GM18873 (cell line): ENCODE measurements at regions not wholly inside any gene's neighbourhood (a gene's known extent, or its start where the extent isn't known, plus 50 kb on each side); places are given as distances from the start of the nearest gene placed in this dataset.

Source experiments
- ATAC-seq: cut with Tn5 transposase; IDR thresholded peaks from one replicate; pipeline ENCODE4 v1.9.1; 2021; ENCODE audit warnings: mild to moderate bottlenecking, moderate library complexity, moderate number of reproducible peaks; ENCODE audit not compliant: unreplicated experiment, low FRiP score

DNA sequence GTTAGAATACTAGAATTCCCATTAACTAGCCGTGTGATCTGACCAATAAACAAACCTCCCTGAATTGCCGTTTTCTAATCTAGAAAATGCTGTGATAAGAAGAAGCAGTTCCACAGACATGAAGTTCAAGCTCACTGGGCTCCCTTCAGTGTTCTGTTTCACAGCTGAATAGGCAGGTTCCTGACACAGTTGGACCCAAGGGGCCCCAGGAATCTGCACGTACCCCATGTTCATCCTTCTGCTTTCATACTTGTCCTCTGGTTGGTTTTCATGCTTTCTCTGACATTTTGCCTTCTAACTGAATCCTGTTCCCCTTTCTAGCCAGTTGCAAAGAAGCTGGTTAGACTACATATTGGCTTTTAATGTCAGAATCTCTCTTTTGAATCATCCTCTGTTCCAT lies 374.1 kb upstream of the MAD2L1 start:
- no peak for ATAC-seq

- no peak for ATAC-seq
Measured at GRCh38 chr4:120435179-120435578, 368.5 kb upstream of the MAD2L1 start.

- ATAC-seq, result no peak
Measured at GRCh38 chr4:120434756-120435155, 368.1 kb upstream of the MAD2L1 start.

GRCh38 chr4:120432301-120432860 lies 365.7 kb upstream of the MAD2L1 start:
- ATAC-seq, result no peak

- ATAC-seq, result no peak
Measured at GRCh38 chr4:120431180-120431579, 364.5 kb upstream of the MAD2L1 start.

DNA sequence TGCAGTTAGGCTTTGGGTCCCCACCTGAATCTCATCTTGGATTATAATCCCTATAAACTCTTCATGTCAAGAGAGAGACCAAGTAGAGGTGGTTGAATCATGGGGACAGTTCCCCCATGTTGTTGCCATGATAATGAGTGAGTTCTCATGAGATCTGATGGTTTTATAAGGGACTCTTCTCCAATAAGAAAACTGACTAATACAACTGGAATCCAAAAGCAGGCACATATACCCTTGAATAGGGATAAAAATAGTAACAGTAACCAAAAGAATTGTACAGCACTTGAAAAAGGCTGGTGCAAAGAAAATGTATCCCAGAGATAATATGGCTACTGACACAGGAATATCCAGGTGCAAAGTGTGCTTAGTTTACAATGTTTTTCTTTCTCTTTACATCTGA lies 351.5 kb upstream of the MAD2L1 start:
- ATAC-seq, result no peak

DNA sequence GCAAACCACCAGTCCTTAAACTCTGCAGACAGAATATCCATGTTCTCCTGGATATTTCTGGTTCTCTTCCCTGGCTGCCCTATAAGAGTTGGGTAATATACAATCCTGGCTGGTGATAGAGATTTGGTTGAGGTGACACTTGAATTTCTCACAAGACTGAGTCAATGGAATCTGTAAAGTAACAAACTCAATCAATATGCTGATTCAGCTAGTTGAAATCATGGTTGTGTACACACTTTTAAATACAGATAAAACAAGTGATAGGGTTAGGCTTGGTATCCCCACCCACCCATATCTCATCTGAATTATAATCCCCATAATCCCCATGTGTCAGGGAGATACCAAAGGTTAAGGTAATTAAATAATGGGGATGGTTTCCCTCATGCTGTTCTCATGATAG lies 349.2 kb upstream of the MAD2L1 start:
- no peak for ATAC-seq

DNA sequence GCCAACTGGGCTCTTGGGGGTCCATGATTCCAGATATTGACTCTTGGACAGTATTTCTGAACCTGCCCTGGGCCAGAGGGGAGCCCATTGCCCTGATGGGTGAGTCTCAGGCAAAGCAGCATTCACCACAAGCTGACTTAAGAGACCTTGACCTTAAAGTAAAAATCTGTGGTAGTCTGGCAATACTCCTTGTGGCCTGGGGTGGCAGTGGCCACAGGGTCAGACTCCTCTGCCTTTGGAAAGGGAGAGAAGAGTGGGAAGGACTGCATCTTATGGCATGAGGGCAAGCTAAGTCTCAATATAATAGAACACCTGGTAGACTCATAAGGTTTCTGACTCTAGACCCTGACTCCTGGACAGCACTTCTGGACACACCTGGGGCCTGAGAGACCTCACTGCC lies 340.3 kb upstream of the MAD2L1 start:
- no peak for ATAC-seq

GRCh38 chr4:120403296-120403695 lies 336.6 kb upstream of the MAD2L1 start:
- ATAC-seq, result no peak

- no peak for ATAC-seq
Measured at GRCh38 chr4:120400441-120400840, 333.8 kb upstream of the MAD2L1 start.

DNA sequence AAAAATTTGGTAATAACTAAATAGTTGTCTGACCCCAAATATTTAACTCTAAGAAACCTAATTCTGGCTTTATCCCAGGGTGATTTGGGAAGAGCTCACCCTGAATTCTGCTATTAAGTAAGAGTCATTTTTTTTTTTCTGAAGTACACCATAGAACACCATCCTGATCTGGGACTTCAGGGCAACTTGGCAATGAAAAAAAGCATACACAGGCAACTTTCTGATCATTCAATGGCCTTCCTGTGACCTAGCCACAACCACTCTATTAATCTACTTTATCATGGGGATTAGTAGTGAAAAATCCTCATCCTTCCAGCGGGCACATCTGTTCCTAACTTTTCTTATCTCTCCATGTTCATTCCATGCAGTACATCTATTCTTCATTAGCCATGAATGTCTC lies 333.2 kb upstream of the MAD2L1 start:
- ATAC-seq, result no peak

- no peak for ATAC-seq
Measured at GRCh38 chr4:120395746-120396145, 329.1 kb upstream of the MAD2L1 start.

DNA sequence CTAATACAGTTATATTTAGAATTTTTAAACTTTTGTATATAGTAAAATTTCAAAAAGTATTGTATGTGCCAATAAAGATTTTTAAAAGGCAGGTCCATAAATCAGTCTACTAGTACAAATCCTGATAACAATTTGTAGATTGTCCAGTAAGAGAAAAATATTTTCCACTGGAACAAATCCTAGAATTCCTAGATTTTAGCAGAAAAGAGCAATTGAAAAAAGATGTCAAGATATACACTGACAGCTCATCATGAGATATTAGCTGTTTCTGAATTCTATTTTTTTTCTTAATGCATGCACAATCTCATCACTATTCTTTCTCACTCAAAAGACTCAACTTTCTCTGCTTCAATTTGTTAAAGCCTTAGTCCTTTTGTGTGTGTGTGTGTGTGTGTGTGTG lies 289.2 kb upstream of the MAD2L1 start:
- no peak for ATAC-seq

GRCh38 chr4:120354381-120354780 lies 287.7 kb upstream of the MAD2L1 start:
- ATAC-seq, result no peak

DNA sequence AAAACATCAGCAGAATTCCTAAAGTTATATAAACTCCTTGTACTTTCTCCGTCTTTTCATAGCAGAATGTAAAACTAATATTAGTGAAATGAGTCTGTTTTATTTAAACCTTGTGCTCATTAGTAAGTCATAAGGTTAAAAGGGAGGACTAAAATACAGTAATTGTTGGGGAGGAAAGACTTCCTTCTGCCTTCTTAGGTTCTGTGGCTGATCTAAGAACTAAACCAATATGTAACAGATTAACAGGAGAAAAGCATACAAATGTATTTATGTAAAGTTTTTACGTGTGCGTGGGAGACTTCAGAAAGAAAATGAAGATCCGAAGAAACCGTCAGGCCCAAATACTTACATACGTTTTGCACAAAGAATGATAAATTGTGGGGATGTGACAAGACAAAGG lies 286.6 kb upstream of the MAD2L1 start:
- no peak for ATAC-seq

DNA sequence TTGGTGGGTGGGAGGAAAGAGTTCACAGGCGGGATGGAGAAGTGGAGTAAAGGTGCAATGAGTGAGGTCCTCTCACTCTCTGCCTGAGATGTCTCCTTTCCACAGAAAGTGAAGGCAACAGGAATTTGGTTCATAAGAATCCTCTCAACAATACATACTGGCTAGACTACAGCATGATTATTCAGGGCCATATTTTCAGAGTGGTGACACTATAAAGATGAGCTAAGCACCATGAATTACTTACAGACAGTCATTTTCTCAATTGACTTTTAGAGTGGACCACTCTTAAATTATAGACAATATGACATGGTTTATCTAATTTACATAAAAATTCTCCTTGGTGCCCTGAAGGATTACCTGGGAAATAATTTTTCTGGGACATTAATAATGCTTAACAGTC lies 286.1 kb upstream of the MAD2L1 start:
- no peak for ATAC-seq

DNA sequence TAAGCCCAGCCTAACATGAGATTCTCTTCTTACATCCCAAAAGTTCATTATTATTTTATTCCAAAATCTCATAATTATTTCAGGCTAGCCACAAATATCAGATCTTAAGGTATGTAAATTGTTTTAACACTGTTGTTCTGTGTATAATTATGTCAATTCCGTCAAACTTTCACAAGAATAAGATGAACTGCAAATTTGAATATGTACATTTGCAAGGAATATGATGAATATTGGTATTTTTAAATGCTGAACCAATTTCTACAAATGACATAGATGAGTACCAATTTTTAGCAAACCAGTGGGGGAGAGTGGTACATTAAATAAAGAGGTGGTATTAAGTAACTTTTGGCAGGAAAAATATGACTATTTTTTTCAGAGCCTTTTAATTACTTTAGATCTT lies 282.3 kb upstream of the MAD2L1 start:
- ATAC-seq, result no peak

- no peak for ATAC-seq
Measured at GRCh38 chr4:120348521-120348920, 281.9 kb upstream of the MAD2L1 start.

GRCh38 chr4:120331486-120332370 lies 265.1 kb upstream of the MAD2L1 start:
- peak; percentile 52 for ATAC-seq

- ATAC-seq, result no peak
Measured at GRCh38 chr4:120329386-120329785, 262.7 kb upstream of the MAD2L1 start.

GRCh38 chr4:120327276-120327675 lies 260.6 kb upstream of the MAD2L1 start:
- no peak for ATAC-seq
